ENCODE measurements at regions not wholly inside any gene's neighbourhood (a gene's known extent, or its start where the extent isn't known, plus 50 kb on each side); places are given as distances from the start of the nearest gene placed in this dataset.
A peak's percentile ranks its signal among the peaks of the same experiment; 100 is the strongest.

DNA sequence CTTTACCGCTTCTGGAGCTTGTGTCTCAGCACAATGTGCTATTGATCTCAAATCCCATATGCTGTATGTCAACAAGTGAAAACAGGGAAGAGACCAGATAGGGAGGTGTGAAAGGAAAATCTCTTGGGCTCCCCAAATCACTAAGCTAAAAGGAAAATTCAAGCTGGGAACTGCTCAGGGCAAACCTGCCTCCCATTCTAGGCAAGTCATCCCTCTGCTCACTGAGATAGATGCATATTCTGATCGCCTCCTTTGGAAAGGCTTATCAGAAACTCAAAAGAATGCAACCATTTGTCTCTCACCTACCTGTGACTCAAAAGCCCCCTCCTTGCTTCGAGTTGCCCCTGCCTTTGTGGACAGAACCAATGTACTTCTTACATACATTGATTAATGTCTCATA, 161.1 kb upstream of the LYZL1 start (continued):
- TF ChIP-seq, protein P1, sequence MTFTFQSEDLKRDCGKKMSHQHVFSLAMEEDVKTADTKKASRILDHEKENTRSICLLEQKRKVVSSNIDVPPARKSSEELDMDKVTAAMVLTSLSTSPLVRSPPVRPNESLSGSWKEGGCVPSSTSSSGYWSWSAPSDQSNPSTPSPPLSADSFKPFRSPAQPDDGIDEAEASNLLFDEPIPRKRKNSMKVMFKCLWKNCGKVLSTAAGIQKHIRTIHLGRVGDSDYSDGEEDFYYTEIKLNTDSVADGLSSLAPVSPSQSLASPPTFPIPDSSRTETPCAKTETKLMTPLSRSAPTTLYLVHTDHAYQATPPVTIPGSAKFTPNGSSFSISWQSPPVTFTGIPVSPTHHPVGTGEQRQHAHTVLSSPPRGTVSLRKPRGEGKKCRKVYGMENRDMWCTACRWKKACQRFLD (tag by site-specific recombination; IDR thresholded peaks at IDR 0.05): no peak
- TF ChIP-seq ZNF660 (tag by site-specific recombination; IDR thresholded peaks at IDR 0.05): no peak

GRCh38 chr10:29130190-29130673, 158.6 kb upstream of the LYZL1 start:
- Histone ChIP-seq H3K4me3 (ENCODE audit: low read depth, low read length) (no peak overlapping the region), H3K36me3 (ENCODE audit: control insufficient read depth in 2 of 2, insufficient read depth in 1 of 2, low read length in 2 of 2) (no peaks in the 10 kb centered on the region), H3K9me3 (ENCODE audit: control insufficient read depth, insufficient read depth, low read depth, low read length) (no peaks in the 10 kb centered on the region), H3K4me1 (ENCODE audit: control insufficient read depth, insufficient read depth, low read length) (peaks cover 7% of the 10 kb centered on the region; the same call in 1 of the 2 replicates), H3K27ac (ENCODE audit: extremely low read depth, low read depth, low read length) (no peak overlapping the region)
- TF ChIP-seq ZNF654 (tag by site-specific recombination; IDR thresholded peaks at IDR 0.05; ENCODE audit: low read depth): peak; percentile 51
- TF ChIP-seq FEZF1 (tag by site-specific recombination; IDR thresholded peaks at IDR 0.05): no peak
- TF ChIP-seq, protein P2, sequence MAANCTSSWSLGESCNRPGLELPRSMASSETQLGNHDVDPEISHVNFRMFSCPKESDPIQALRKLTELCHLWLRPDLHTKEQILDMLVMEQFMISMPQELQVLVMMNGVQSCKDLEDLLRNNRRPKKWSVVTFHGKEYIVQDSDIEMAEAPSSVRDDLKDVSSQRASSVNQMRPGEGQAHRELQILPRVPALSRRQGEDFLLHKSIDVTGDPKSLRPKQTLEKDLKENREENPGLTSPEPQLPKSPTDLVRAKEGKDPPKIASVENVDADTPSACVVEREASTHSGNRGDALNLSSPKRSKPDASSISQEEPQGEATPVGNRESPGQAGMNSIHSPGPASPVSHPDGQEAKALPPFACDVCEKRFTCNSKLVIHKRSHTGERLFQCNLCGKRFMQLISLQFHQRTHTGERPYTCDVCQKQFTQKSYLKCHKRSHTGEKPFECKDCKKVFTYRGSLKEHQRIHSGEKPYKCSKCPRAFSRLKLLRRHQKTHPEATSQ (tag by site-specific recombination; IDR thresholded peaks at IDR 0.05): no peak
- TF ChIP-seq SCRT2 (tag by site-specific recombination; IDR thresholded peaks at IDR 0.05): peak; percentile 38; the same call in 1 of the 2 replicates
- no peak for TF ChIP-seq ZNF335 (tag by site-specific recombination; conservative IDR thresholded peaks at IDR 0.05)
- no peak for TF ChIP-seq TRIM28 (IDR thresholded peaks at IDR 0.05; ENCODE audit: borderline replicate concordance, low read length)
- peak; percentile 39; the same call in 1 of the 2 replicates for TF ChIP-seq ZNF626 (tag by site-specific recombination; IDR thresholded peaks at IDR 0.05)
- TF ChIP-seq KLF1 (tag by site-specific recombination; IDR thresholded peaks at IDR 0.05): no peak
- TF ChIP-seq MYNN (tag by site-specific recombination; IDR thresholded peaks at IDR 0.05; ENCODE audit: borderline replicate concordance): no peak
- peak; percentile 22; the same call in 1 of the 2 replicates for TF ChIP-seq CTCF (tag by site-specific recombination; IDR thresholded peaks at IDR 0.05)
- CTCF ChIA-PET: interaction anchor here (0.6 to 4.4 kb wide), 14 partner anchors 9 to 525 kb away, joined by 3 to 30 read pairs (median 4); no protein-coding TSS in a partner anchor
- POLR2A ChIA-PET: interaction anchor here (0.6 kb wide), 2 partner anchors 8 to 11 kb away, joined by 3 read pairs; no protein-coding TSS in a partner anchor

DNA sequence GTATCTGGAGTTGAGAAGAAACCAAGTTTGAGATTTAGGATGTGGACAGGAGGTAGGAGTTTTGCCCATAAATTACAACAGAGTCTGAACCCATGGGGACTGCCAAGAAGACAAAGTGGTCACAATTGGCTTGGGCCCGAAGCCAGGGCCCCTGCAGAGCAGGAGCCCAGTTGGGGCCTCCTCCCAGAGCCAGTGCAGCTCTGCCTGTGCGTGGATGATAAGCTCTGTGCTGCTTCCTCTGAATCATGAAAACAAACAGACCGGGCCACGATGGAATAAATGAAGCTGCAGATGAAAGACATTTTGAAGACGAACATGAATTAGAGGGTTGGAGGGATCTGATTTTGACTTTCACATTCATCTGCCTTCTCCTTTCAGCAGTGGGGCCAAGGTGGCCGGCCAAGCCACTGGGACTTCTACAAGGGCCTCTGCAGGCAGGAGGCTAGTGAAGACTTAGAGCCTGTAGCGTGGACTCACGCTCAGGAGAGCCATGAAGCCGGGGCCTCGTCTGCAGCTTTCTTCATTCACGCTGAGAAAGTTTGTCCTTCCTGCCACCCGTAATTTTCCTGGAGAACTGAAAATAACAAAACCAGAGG, 156.8 kb upstream of the LYZL1 start:
- Histone ChIP-seq H3K36me3 (ENCODE audit: control insufficient read depth in 2 of 2, insufficient read depth in 1 of 2, low read length in 2 of 2) (no peaks in the 10 kb centered on the region), H3K4me3 (ENCODE audit: low read depth, low read length) (no peak overlapping the region), H3K4me1 (ENCODE audit: control insufficient read depth, insufficient read depth, low read length) (peaks cover 7% of the 10 kb centered on the region; the same call in 1 of the 2 replicates), H3K27ac (ENCODE audit: extremely low read depth, low read depth, low read length) (peak overlapping the region; percentile 61), H3K9me3 (ENCODE audit: control insufficient read depth, insufficient read depth, low read depth, low read length) (no peaks in the 10 kb centered on the region)
- CTCF ChIA-PET: interaction anchor here (1.0 to 4.4 kb wide), 5 partner anchors 108 to 503 kb away, joined by 3 to 30 read pairs (median 4); no protein-coding TSS in a partner anchor
- POLR2A ChIA-PET: interaction anchor here (1.8 kb wide), 1 partner anchor 463 kb away, joined by 3 read pairs; no protein-coding TSS in a partner anchor
- TF ChIP-seq MYNN (tag by site-specific recombination; IDR thresholded peaks at IDR 0.05; ENCODE audit: borderline replicate concordance) (no peak), ZNF660 (tag by site-specific recombination; IDR thresholded peaks at IDR 0.05) (0 out of 2 replicates have a peak, but pooled peaks have one; percentile 33), MEIS1 (CRISPR knock-in tag; IDR thresholded peaks at IDR 0.05; ENCODE audit: borderline replicate concordance) (no peak), ZNF510 (tag by site-specific recombination; IDR thresholded peaks at IDR 0.05; ENCODE audit: insufficient replicate concordance) (no peak), KLF10 (tag by site-specific recombination; IDR thresholded peaks at IDR 0.05) (no peak), ZBTB17 (tag by site-specific recombination; IDR thresholded peaks at IDR 0.05) (peak; percentile 46; the same call in 1 of the 2 replicates), ZNF133 (tag by site-specific recombination; IDR thresholded peaks at IDR 0.05) (no peak), ZNF24 (tag by site-specific recombination; IDR thresholded peaks at IDR 0.05) (0 out of 2 replicates have a peak, but pooled peaks have one; percentile 38), ZBTB8A (tag by site-specific recombination; IDR thresholded peaks at IDR 0.05) (peak; percentile 46; the same call in 1 of the 2 replicates), ZEB2 (tag by site-specific recombination; IDR thresholded peaks at IDR 0.05) (peak; percentile 57), ZBTB20 (tag by site-specific recombination; IDR thresholded peaks at IDR 0.05) (peak; percentile 35; the same call in 1 of the 2 replicates), PRDM10 (tag by site-specific recombination; IDR thresholded peaks at IDR 0.05) (peak; percentile 59), ZXDB (tag by site-specific recombination; IDR thresholded peaks at IDR 0.05) (peak; percentile 68), YY1 (tag by site-specific recombination; IDR thresholded peaks at IDR 0.05) (no peak)
